Mucosa of descending colon (tissue), 3 donors: ENCODE measurements at regions not wholly inside any gene's neighbourhood (a gene's known extent, or its start where the extent isn't known, plus 50 kb on each side); places are given as distances from the start of the nearest gene placed in this dataset.
A peak's percentile ranks its signal among the peaks of the same experiment; 100 is the strongest.

Source experiments
- ATAC-seq: fragments of 200-7000 bp; cut with Tn5 transposase; one replicate; pipeline ENCODE4 v1.9.1; 2020; ENCODE audit warnings: mild to moderate bottlenecking, moderate library complexity
- DNase-seq, 3 donors: peaks; one replicate each; pipeline ENCODE4 v3.0.0-alpha.2; 2020
- H3K36me3 ChIP-seq: fragments of 200-600 bp; one replicate; pipeline ENCODE4 v1.8.0; 2021; ENCODE audit warnings: low read depth, mild to moderate bottlenecking
- H3K4me1 ChIP-seq: fragments of 200-600 bp; one replicate; pipeline ENCODE4 v1.8.0; 2021; ENCODE audit warnings: low read depth, mild to moderate bottlenecking
- H3K4me3 ChIP-seq: fragments of 200-600 bp; one replicate; pipeline ENCODE4 v1.8.0; 2021; ENCODE audit warnings: mild to moderate bottlenecking
- H3K9me3 ChIP-seq: fragments of 200-600 bp; one replicate; pipeline ENCODE4 v1.8.0; 2021; ENCODE audit warnings: mild to moderate bottlenecking
- CTCF ChIP-seq: fragments of 200-600 bp; IDR thresholded peaks from one replicate; pipeline ENCODE4 v1.8.0; 2022; ENCODE audit warnings: antibody characterized with exemption, mild to moderate bottlenecking
- intact Hi-C, 2 donors: fragments of 100-400 bp; cut with DNase I in 1 of 2; cut with micrococcal nuclease in 1 of 2; formaldehyde crosslinking; loops; one replicate each; pipeline versions ENCODE4 v1.11.0 to v1.11.1; 2022; cut with DNase I, micrococcal nuclease
- donor health status: DM: no; HTN: no; CAD: no; lungs with moderate emphysema.
- donor health status: DM: no; HTN: no; CAD: no.
- donor health status: DM: no; HTN: yes; CAD: no.

- Histone ChIP-seq H3K36me3 (no peaks in the 10 kb centered on the region), H3K4me3 (no peak overlapping the region), H3K9me3 (peaks cover 2% of the 10 kb centered on the region), H3K4me1 (no peaks in the 10 kb centered on the region)
- no peak for ATAC-seq
- no peak for TF ChIP-seq CTCF
- intact Hi-C loops: no loop called here
- no peak for DNase-seq
Observed at GRCh38 chr13:34764246-34764645, 177.8 kb upstream of the NBEA start.

- TF ChIP-seq CTCF: no peak
- intact Hi-C loops: no loop called here
- H3K36me3 ChIP-seq: no peaks in the 10 kb centered on the region
- ATAC-seq (no peak), DNase-seq (no peak)
- H3K4me1 ChIP-seq: no peaks in the 10 kb centered on the region
- peaks cover 2% of the 10 kb centered on the region for H3K9me3 ChIP-seq
- no peak overlapping the region for H3K4me3 ChIP-seq
Observed at GRCh38 chr13:34765446-34766180, 176.5 kb upstream of the NBEA start.

- TF ChIP-seq CTCF: no peak
- Histone ChIP-seq H3K9me3 (peaks cover 2% of the 10 kb centered on the region), H3K4me1 (no peaks in the 10 kb centered on the region), H3K4me3 (no peak overlapping the region), H3K36me3 (no peaks in the 10 kb centered on the region)
- no peak for ATAC-seq
- intact Hi-C loops: no loop called here
- no peak for DNase-seq
Observed at GRCh38 chr13:34767778-34768177, 174.3 kb upstream of the NBEA start.

- intact Hi-C loops: no loop called here
- no peak overlapping the region for H3K4me3 ChIP-seq
- H3K9me3 ChIP-seq: no peaks in the 10 kb centered on the region
- no peaks in the 10 kb centered on the region for H3K4me1 ChIP-seq
- no peak for TF ChIP-seq CTCF
- peak; percentile 73 for ATAC-seq
- H3K36me3 ChIP-seq: no peaks in the 10 kb centered on the region
- no peak for DNase-seq
Observed at GRCh38 chr13:34772206-34772605, 169.9 kb upstream of the NBEA start.

GRCh38 chr13:34772881-34773280, 169.2 kb upstream of the NBEA start:
- Histone ChIP-seq H3K36me3 (no peaks in the 10 kb centered on the region), H3K9me3 (no peaks in the 10 kb centered on the region), H3K4me1 (no peaks in the 10 kb centered on the region), H3K4me3 (no peak overlapping the region)
- intact Hi-C loops: no loop called here
- TF ChIP-seq CTCF: no peak
- DNase-seq (no peak), ATAC-seq (no peak)
